Hematopoietic multipotent progenitor cell treated with erythropoietin and hydrocortisone succinate and interleukin-3 and kit ligand, for 6 days (in vitro differentiated cells): ENCODE measurements at regions not wholly inside any gene's neighbourhood (a gene's known extent, or its start where the extent isn't known, plus 50 kb on each side); places are given as distances from the start of the nearest gene placed in this dataset.

Source experiments
- DNase-seq: peaks from one replicate; pipeline ENCODE4 v3.0.0-alpha.2; 2015

DNA sequence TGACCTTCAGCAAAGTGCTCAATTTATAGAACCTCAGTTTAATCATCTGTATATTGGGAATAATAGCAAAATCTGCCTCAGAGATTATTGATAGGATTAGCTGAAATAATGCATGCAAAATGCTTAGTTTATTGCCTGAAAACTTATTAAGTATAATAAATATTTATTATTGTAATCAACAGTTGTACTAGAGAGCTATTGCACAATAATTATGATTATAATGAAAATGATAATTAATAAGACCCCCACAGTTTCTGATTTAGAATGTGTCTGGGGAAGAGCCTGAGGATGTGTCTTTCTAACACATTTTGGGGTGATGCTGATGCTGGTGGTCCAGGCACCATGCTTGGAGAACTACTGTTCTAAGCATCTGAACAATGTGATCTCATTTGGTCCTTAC lies 419.6 kb downstream of the NPIPA7 start:
- DNase-seq = no peak

DNA sequence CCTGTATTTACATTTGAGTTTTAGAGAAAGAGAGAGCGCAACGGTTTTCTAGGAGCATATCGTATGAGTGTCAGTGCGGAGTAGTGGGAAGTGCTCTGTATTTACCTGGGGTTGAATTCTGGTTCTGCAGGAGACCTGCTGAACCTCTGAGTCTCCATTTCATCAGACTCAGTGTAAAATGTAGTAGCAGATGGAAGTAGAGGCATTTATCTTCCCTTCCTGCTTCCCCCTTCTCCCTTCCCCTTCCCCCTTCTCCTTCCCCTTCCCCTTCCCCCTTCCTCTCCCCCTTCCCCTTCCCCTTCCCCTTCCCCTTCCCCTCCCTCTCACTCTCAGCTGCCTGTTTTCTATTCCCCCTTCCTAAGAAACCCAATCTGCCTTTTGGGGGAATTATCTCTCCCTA lies 426.9 kb downstream of the NPIPA7 start:
- no peak for DNase-seq

DNA sequence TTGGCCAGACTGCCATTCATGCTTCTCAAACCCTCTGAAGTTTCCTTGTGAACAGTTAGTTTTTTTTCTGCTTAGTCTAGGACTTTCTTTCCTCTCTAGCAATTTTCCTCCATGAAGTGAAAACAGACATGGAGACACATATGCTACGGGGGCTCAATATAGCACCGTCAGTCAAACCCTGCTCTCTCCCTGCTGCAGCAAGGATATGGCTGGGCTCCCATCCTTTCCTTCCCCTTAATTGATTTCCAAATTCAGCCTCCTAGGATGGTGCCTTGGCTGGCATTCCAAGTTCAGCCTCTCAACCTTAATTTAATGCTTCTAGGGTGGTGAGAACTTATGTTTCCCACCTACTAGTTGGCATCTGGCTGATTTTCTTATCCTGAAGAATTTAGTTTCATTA lies 436.7 kb downstream of the NPIPA7 start:
- no peak for DNase-seq

DNA sequence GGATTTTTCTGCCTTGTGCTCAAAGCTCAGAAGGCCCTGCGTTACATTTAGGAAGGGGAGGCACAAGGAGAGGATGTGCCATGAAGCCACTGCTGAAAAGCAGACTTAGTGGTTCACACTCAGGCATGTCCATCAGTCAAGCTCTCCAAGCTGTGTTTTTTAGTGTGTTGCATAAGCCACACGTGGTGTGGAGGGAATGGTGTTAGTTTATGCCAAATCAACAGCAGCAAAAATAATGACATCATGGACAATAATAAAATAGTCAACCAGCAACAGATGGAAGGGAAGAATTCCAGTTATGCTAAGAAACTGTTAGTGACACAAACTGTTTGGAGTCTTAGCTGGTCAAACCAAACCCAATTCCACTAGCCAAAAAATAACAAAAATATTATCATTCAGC lies 438.3 kb downstream of the NPIPA7 start:
- no peak for DNase-seq

DNA sequence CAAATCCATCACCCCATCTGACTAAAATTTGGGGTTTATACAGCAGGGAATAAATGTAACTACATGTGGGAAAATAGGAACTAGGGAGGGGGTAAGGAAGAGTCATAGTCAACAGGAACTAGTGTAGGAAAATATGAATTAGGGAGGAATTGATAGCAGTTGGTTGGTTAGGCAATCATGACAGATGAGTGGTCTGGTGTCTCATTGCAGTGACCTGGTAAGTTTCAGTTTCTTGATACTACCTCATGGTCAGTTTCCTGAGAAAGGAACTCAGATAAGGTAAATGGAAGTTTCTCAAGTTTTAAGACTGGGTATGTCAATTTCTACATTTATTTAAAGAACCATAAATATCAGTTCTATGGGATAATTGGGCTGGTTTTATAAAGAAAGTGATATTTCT lies 442.3 kb downstream of the NPIPA7 start:
- no peak for DNase-seq

DNA sequence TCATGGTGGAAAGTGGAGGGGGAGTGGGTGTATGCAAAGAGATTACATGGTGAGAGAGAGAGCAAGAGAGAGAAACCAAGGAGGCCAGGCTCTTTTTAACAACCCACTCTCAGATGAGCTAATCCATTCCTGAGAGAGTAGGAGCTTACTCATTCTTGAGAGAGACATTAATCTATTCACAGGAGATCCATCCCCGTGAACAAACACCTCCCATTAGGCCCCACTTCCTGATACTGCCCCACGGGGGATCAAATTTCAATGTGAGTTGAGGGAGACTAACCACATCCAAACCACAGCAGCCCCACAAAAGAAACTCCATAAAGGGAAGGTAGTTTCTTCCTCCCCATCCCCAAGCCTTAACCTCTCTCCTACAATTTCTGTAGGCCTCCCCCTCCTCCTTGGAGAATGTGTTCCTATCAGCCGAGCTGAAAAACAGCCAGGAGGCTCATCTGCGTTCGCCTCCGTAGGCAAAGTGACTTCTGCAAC lies 450.0 kb downstream of the NPIPA7 start:
- no peak for DNase-seq

DNA sequence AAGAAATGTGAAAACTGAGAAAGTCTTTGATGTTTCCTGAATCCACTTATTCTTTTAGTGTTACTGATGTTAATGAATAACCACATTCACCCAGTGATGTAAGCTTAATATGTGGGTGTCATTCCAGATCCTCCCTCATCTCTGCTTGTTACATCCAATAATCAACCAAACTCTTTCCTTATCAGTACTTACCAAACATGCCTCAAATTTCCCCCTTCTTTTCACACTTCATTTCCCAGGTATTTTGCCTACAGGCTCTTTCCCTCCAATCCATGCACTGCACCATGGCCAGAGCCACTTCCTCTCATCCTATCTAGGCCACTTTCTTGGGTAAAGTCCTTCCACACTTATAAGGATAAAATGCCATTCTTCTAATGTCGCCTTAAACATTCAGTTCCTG lies 451.5 kb downstream of the NPIPA7 start:
- DNase-seq = no peak

DNA sequence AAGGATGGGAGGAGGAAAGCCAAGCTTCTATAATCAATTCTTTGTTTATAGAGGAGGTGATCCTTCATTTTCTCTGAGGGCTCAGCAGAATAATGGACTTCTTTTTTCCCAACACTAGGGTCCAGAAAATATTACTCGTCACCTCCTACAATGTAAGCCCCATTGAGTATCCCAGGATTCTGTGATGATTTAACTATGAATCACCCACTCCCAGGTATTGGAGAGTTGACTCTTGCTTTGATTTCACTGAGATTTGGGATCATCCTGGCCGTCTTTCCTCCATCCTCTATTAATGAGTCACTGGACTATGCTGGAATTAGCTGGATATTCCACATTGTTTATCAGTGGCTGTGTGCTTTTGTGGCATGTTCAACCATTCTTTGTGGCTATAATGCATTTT lies 452.0 kb downstream of the NPIPA7 start:
- DNase-seq = no peak

DNA sequence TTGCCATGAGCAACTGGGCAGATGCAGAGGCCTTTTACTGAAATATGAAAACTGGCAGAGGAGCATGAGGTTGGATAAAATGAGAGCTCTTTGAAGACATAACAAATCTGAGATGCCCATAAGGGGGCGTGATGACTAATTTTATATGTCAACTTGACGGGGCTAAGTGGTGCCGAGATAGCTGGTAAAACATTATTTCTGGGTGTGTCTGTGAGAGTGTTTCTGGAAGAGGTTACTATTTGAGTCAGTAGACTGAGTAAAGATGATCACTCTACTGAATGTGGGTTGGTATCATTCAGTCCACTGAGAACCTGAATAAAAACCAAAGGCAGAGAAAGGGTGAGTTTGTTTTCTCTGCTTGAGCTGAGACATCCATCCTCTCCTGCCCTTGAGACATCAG lies 454.2 kb downstream of the NPIPA7 start:
- no peak for DNase-seq

DNA sequence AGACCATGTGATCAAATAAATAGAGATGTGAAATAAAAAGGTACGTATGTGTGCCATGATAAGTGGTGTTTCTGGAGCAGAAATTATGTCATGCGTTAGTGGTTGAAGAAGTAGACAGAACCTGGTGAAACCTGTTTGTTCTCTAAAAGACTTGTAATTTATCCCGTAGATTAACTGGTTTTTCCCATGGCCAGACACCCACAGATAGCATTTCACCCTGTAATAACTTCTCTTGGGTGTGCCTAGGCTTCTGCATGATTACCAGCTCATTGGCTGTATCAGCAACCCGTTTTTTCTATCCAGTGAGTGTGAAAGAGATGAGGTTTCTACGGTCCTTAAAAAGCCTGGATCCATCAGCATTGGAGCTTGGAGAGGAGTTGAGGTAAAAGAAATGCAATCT lies 471.3 kb downstream of the NPIPA7 start:
- no peak for DNase-seq

DNA sequence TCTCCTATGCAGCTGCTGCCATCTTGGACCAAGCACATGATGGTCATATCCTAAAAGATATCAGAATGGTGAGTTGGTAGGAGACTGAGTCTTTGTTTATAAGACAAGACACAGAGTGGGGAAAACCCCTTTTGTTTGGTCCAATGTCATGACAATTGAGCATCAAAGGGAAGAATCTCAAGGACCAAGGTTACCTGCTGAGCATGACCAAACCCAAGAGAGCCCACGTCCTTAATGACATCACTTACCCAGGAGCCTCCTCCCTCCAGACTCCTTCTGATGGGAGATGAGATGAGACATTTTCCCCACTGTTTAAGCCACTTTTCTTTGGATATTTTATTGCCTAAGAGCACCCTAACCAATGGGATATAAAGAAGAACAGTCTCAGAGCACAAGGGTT lies 478.1 kb downstream of the NPIPA7 start:
- no peak for DNase-seq

DNA sequence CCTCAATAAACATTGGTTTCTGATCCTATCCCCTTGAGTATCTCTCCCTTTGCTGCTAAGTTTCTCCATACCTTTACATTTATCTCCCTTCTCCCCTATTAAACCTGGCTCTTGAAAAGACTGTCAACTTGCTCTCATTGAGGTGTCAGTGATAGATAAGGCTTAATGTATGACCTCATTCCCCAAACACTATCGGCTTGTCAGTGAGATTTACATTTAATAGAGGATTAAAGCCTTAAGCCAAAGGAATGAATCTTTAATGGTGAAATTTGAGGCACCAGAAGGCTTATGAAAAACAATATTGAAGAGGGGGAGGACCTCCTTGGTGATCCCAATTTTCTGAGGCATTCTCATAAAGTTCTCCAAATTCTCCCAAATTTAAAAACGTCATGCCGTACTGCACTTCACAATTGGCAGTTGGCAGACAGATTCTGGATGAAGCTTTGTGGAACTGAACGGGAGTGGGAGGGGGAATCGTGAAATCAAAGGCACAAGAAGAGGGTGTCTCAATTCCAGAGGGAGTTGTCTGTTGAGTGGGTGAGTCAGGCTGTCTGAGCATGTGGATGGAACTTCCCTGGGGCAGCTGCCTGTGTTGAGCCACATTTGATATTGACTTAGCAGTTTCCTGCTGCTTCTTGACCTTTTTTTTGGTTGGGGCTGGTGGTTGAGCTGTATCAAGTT lies 478.8 kb downstream of the NPIPA7 start:
- DNase-seq = no peak

DNA sequence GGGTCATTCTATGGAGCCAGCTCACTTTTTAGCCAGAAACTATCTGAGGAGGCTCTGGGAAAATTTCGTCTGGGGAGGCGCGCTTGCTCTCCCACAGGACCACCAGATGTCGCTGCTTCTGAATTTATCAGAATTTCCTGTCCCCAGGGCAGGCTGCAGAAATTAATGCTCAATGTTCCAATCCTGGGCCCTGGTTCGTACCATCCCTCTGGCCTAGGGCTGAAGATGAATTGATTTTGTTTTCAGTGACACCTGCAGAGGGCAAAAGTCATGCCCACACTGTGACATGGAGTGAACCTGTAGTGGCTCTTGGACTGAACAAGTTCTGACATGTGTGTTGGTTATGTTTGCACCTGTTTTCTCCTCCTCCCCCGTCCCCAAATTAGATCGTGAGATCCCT lies 482.6 kb downstream of the NPIPA7 start:
- DNase-seq = peak; percentile 76

DNA sequence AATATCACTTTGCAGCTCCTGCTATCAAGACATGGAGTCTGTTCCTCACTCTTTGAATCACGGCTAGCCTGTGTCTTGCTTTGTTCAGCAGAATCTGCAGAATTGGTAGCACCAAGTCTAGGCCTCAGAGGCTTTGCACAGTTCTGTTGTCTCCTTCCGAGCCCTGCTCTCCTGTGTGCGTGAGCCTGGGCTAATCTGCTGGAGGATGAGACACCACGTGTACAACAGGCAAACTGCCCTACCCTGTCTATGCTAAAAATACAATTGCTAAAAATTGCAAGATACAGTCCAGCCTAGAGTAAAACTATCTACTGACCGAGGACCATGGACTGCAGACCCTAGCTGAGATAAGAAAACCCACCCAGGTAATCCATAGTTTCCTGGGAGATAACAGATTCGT lies 484.7 kb downstream of the NPIPA7 start:
- DNase-seq = no peak

DNA sequence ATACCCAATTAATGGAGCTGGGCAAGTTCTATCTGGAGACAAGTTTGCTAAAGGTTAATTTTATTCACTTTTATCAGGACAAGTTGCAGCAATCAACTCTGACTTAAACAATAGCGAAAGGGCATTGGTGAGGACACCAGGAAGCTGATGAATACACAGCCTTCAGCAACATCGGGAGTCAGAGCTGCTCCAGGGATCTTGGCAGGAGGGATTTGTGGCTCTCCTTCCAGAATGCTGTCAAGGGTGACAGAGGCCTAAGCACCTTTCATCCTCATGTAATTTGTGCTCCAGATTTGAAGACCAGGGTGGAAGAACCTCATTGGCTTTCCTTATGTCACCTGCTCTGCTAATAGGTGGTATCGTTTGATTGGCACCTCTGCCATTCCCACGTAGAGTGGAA lies 485.6 kb downstream of the NPIPA7 start:
- no peak for DNase-seq

DNA sequence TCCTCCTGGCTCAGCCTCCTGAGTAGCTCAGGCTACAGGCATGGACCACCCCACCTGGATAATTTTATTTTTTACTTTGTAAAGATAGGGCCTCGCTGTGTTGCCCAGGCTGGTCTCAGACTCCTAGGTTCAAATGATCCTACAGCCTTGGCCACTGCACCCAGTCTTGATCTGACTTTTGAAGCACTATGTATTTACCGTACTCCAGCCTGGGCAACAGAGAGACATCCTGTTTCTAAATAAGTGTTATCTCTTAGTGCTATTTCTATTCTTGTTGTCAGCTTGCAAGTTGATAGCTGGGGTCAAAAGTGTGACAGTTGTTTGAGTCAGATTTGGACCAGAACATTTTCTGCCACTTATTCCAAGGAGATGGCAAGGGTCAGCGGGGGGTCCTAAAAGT lies 486.4 kb downstream of the NPIPA7 start:
- DNase-seq = no peak

DNA sequence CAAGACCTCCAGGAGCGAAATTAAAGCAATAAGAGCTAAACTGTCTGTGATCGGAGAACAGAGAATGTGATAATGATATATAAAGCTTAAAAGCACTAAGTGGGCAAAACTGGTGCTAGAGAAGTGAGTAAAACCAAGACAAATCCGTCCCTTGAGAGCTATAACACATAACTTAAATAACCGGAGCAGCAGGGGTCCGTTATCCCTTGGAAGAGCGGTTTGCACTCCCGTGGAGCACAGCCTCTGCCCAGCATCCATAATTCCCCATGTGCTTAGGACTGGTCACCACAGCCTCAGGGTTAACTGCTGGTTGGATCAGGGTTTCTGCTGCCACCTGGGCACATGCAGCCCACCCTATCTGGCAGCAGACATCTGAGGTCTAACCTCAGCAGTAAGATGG lies 489.0 kb downstream of the NPIPA7 start:
- DNase-seq = no peak

DNA sequence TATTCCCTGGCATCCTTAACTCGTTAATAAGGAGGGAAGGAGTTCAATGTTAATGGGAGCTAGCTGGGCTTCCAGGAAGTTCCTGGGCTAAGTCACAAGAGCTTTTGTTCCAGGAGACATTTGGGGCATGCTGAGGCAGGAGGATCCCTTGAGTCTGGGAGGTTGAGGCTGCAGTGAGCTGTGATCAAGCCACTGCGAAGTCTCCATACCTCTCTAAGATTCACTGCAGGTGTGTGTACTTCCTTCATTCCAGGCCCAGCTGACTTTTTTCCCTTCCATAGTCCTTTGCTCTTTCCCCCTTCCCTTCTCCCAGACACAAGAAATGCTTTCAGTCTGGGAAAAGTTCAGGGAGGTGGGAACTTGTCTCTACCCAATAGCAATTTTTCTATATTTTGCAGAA lies 489.8 kb downstream of the NPIPA7 start:
- DNase-seq = no peak

DNA sequence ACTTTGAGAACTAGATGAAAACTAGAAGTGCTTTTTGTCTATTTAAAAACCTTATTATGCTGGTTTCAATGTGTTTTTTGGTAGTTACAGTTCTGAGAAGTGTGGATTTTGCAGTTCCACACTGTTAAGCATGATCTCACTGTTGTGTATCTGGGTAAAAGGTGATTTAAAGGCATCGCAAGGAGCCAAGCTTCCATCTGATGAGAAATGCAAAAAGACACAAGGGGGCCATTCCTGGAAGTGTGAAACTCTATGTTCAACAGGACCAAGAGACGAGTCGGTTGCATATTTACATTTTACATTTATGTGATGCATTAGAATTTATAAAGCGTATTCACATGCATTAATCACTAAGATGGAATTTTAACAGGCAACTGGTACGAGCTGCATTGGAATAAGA lies 490.8 kb downstream of the NPIPA7 start:
- no peak for DNase-seq

DNA sequence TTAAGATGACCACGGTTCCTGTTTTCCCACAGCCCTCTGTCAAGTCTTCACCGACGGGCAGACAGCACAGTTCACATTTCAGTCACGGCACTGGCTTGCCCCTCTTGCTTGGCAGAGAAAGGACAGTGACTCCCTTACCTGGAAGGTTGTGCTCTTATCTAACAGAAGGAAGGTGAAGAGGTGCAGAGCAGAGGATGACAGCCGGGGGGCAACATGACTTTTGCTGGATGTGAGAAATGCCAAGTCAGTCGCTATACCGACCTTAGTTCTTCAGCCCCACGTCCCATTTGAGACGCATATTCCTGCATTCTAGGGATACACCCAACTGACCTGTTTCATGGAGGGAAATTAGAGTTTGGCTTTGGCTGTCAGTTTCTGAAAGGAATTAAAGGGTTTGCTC lies 492.3 kb downstream of the NPIPA7 start:
- DNase-seq = no peak

DNA sequence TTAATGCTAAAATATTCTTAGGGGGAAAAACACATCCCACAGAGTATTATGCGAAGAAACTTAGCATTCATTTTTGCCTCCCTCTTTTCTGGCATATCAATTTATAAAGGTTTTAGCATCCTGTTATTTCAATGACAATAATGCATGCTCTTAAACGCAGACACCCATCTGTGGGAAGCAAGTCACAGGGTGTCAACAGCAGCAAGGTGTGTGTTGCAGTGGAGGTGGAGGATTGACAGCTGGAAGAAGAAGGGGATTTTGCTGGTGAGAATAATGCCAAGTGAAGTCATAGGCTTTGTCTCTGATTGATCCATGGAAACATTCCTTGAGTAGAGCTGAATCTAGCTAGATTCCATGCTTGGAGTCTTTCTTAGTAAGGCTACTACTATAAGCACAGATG lies 498.1 kb downstream of the NPIPA7 start:
- DNase-seq = no peak

DNA sequence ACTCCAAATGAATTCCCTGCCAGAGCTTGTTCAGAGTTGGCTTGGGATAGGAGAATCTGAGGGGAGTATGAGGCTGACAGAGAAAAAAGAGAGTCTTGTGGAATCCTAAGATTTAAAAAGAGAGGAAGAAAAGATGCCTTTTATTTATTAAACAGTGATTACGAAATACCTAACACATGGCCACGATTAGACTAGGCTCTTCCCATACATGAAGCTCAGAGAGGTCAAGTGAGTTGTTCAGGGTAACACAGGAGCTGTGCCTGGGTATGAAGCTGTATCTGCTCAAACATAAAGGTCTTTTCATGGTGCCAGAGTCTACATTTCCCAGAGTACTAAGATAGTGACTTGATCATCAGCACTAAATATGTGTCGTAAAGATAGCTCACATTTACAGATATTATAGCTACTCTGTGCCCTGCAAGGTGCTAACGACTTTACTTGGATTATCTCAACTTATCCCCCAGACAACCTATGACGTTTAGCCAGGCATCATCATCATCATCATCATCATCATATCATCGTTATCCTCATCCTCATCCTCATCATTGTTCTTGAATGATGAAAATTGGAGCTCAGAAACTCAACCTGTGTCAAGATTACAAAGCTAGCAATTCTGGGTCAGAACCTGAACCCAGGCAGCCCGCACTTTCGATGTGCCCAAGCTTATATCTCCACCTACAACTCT lies 500.8 kb downstream of the NPIPA7 start:
- DNase-seq = no peak

DNA sequence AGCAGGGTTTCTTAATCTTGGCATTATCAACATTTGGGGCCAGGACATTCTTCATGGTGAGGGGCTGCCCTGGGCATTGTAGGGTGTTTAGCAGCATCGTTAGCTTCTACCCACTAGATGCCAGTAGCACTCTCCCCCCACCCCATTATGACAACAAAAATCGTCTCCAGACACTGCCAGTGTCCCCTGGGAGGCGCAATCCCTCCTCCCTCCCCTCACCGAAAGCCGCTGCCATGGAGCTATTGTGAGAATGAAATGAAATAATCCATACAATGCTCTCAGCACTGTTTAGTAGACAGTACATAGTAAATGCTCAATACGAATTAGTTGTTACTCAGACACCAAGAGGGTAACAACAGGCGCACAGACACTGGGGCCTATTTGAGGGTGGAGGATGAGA lies 502.9 kb downstream of the NPIPA7 start:
- no peak for DNase-seq

DNA sequence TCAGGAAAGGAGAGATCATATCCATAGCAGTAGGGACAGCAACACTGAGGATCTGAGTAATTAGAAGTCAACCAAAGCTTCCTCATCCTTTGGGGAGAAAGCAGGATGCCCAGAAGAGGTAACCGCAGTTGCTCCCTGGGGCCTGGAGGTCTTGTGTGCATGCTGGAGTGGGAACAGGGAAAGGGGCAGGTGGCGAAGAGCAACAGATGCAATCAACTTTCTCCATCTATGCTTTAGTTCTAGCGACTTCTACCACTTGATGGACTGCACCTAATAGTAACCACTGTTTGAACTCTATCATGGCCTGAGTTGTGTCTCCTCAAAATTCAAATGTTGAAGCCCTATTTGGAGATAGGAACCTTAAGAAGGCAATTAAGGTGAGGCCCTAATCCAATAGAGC lies 503.8 kb downstream of the NPIPA7 start:
- DNase-seq = no peak

DNA sequence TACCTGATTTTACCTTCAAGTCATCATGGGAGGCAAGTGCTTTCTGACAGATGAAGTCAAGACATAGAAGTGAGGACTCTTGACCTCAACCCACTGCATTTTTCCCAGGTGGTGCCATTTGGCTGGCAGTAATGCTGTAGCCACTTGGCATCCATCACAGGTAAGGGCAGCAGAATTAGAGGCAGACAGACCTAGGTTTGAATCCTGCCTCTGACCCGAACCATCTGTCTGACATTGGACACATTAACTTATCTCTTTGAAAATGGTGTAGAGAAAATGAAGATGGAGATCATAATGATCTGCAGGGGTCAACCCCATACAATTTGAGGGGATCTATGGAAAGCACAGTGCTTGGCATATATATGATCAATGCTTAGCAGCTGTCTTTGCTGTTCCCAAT lies 505.5 kb downstream of the NPIPA7 start:
- no peak for DNase-seq
